ENCODE measurements at regions not wholly inside any gene's neighbourhood (a gene's known extent, or its start where the extent isn't known, plus 50 kb on each side); places are given as distances from the start of the nearest gene placed in this dataset.

DNA sequence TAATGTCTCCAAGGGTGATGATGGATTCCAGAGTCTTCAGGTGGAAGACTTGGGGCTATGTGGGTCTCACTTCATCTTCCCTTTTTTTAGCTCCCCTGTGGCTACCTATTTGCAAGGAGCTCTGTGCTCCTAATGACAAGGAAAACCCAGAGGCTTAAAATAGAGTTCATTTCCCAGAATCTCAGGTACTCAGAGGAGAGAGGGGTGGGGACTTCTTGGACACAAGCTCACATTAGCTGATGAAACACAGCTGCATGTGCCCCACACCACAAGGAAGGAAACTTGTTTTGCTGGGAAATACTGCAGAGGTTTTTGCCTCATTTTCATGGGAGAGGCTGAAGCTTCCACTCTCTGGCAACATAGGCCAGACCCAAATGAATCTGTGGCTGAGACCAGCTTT lies 138.6 kb upstream of the SLC1A4 start:
- no peak for ATAC-seq (ENCODE audit: insufficient read depth, low read depth)
- Histone ChIP-seq H3K27ac (ENCODE audit: low read length) (no peak overlapping the region), H3K9ac (ENCODE audit: low read depth, low read length) (no peak overlapping the region), H3K9me3 (ENCODE audit: insufficient read depth, low read length, severe bottlenecking) (no peaks in the 10 kb centered on the region), H3K27me3 (ENCODE audit: insufficient read depth, low read length, poor library complexity) (peaks cover 1% of the 10 kb centered on the region), H3K4me2 (ENCODE audit: insufficient read depth, low read length) (no peak overlapping the region), H3K4me3 (ENCODE audit: low read depth in 1 of 2, low read length in 2 of 2) (no peak overlapping the region), H3K4me1 (ENCODE audit: insufficient read depth, low read length) (peaks cover 5% of the 10 kb centered on the region; the same call in 1 of the 2 replicates), H3K79me2 (ENCODE audit: insufficient read depth, low read length) (no peaks in the 10 kb centered on the region), H3K36me3 (ENCODE audit: insufficient read depth, low read length) (no peaks in the 10 kb centered on the region), H2AFZ (ENCODE audit: low read depth, low read length) (no peak overlapping the region), H4K20me1 (ENCODE audit: insufficient read depth, low read length) (no peaks in the 10 kb centered on the region; the same call in 1 of the 2 replicates)
- TF ChIP-seq, protein P1, sequence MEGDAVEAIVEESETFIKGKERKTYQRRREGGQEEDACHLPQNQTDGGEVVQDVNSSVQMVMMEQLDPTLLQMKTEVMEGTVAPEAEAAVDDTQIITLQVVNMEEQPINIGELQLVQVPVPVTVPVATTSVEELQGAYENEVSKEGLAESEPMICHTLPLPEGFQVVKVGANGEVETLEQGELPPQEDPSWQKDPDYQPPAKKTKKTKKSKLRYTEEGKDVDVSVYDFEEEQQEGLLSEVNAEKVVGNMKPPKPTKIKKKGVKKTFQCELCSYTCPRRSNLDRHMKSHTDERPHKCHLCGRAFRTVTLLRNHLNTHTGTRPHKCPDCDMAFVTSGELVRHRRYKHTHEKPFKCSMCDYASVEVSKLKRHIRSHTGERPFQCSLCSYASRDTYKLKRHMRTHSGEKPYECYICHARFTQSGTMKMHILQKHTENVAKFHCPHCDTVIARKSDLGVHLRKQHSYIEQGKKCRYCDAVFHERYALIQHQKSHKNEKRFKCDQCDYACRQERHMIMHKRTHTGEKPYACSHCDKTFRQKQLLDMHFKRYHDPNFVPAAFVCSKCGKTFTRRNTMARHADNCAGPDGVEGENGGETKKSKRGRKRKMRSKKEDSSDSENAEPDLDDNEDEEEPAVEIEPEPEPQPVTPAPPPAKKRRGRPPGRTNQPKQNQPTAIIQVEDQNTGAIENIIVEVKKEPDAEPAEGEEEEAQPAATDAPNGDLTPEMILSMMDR (IDR thresholded peaks at IDR 0.05; ENCODE audit: borderline replicate concordance, extremely low read depth, low read length, poor library complexity, severe bottlenecking): no peak
- no peak for TF ChIP-seq EZH2 (IDR thresholded peaks at IDR 0.05; ENCODE audit: borderline replicate concordance, low read depth, low read length, severe bottlenecking)
- no peak for DNase-seq

GRCh38 chr2:64852771-64853241 lies 136.4 kb upstream of the SLC1A4 start:
- TF ChIP-seq, protein P1 (IDR thresholded peaks at IDR 0.05; ENCODE audit: borderline replicate concordance, extremely low read depth, low read length, poor library complexity, severe bottlenecking): no peak
- TF ChIP-seq EZH2 (IDR thresholded peaks at IDR 0.05; ENCODE audit: borderline replicate concordance, low read depth, low read length, severe bottlenecking): no peak
- Histone ChIP-seq H3K9me3 (ENCODE audit: insufficient read depth, low read length, severe bottlenecking) (no peaks in the 10 kb centered on the region), H3K9ac (ENCODE audit: low read depth, low read length) (no peak overlapping the region), H3K36me3 (ENCODE audit: insufficient read depth, low read length) (no peaks in the 10 kb centered on the region), H4K20me1 (ENCODE audit: insufficient read depth, low read length) (no peaks in the 10 kb centered on the region; the same call in 1 of the 2 replicates), H3K4me3 (ENCODE audit: low read depth in 1 of 2, low read length in 2 of 2) (no peak overlapping the region), H3K4me1 (ENCODE audit: insufficient read depth, low read length) (peaks cover 5% of the 10 kb centered on the region; the same call in 1 of the 2 replicates), H3K4me2 (ENCODE audit: insufficient read depth, low read length) (no peak overlapping the region), H3K27me3 (ENCODE audit: insufficient read depth, low read length, poor library complexity) (no peaks in the 10 kb centered on the region), H2AFZ (ENCODE audit: low read depth, low read length) (no peak overlapping the region), H3K79me2 (ENCODE audit: insufficient read depth, low read length) (no peaks in the 10 kb centered on the region), H3K27ac (ENCODE audit: low read length) (no peak overlapping the region)
- DNase-seq (no peak), ATAC-seq (ENCODE audit: insufficient read depth, low read depth) (no peak)

DNA sequence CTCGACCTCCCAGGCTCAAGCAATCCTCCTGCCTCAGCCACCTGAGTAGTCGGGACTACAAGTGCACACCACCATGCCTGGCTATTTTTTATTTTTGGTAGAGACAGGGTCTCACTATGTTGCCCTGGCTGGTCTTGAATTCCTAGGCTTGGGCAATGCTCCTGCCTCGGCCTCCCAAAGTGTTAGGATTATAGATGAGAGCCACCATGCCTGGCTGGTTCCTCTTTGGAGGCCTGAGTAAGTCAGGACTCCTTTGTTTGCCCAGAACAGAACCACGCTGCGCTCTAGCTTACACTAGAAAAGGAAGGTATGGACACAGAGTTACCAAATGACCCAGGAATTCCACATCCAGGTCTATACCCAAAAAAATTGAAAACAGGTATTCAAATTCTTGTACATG lies 135.9 kb upstream of the SLC1A4 start:
- DNase-seq: no peak
- TF ChIP-seq EZH2 (IDR thresholded peaks at IDR 0.05; ENCODE audit: borderline replicate concordance, low read depth, low read length, severe bottlenecking): no peak
- TF ChIP-seq, protein P1 (IDR thresholded peaks at IDR 0.05; ENCODE audit: borderline replicate concordance, extremely low read depth, low read length, poor library complexity, severe bottlenecking): no peak
- H3K9me3 ChIP-seq (ENCODE audit: insufficient read depth, low read length, severe bottlenecking): no peaks in the 10 kb centered on the region
- H3K9ac ChIP-seq (ENCODE audit: low read depth, low read length): no peak overlapping the region
- H3K4me2 ChIP-seq (ENCODE audit: insufficient read depth, low read length): no peak overlapping the region
- no peak overlapping the region for H3K4me3 ChIP-seq (ENCODE audit: low read depth in 1 of 2, low read length in 2 of 2)
- H3K79me2 ChIP-seq (ENCODE audit: insufficient read depth, low read length): no peaks in the 10 kb centered on the region
- no peaks in the 10 kb centered on the region for H3K36me3 ChIP-seq (ENCODE audit: insufficient read depth, low read length)
- H3K4me1 ChIP-seq (ENCODE audit: insufficient read depth, low read length): peaks cover 5% of the 10 kb centered on the region; the same call in 1 of the 2 replicates
- no peak overlapping the region for H2AFZ ChIP-seq (ENCODE audit: low read depth, low read length)
- ATAC-seq (ENCODE audit: insufficient read depth, low read depth): no peak
- no peaks in the 10 kb centered on the region for H3K27me3 ChIP-seq (ENCODE audit: insufficient read depth, low read length, poor library complexity)
- H4K20me1 ChIP-seq (ENCODE audit: insufficient read depth, low read length): no peaks in the 10 kb centered on the region; the same call in 1 of the 2 replicates
- H3K27ac ChIP-seq (ENCODE audit: low read length): no peak overlapping the region

Data from DND-41 (cell line).